ENCODE measurements at regions not wholly inside any gene's neighbourhood (a gene's known extent, or its start where the extent isn't known, plus 50 kb on each side); places are given as distances from the start of the nearest gene placed in this dataset.

- no peak for DNase-seq (ENCODE audit: low read depth)
These were observed 339.6 kb upstream of the KIF2A start for GRCh38 chr5:61966296-61966955.

GRCh38 chr5:61966997-61967396 lies 339.0 kb upstream of the KIF2A start:
- no peak for DNase-seq (ENCODE audit: low read depth)

- DNase-seq (ENCODE audit: low read depth) = no peak
These were observed 338.3 kb upstream of the KIF2A start for GRCh38 chr5:61967681-61968080.

- no peak for DNase-seq (ENCODE audit: low read depth)
These were observed 336.7 kb upstream of the KIF2A start for GRCh38 chr5:61969347-61969746.

GRCh38 chr5:61969755-61970154 lies 336.3 kb upstream of the KIF2A start:
- DNase-seq (ENCODE audit: low read depth) = no peak

- DNase-seq (ENCODE audit: low read depth) = no peak
These were observed 335.8 kb upstream of the KIF2A start for GRCh38 chr5:61970218-61970617.

GRCh38 chr5:61974680-61975079 lies 331.3 kb upstream of the KIF2A start:
- DNase-seq (ENCODE audit: low read depth) = no peak

- no peak for DNase-seq (ENCODE audit: low read depth)
These were observed 324.1 kb upstream of the KIF2A start for GRCh38 chr5:61981886-61982285.

- no peak for DNase-seq (ENCODE audit: low read depth)
These were observed 314.6 kb upstream of the KIF2A start for GRCh38 chr5:61991430-61991829.

- no peak for DNase-seq (ENCODE audit: low read depth)
These were observed 314.1 kb upstream of the KIF2A start for GRCh38 chr5:61991866-61992265.

- no peak for DNase-seq (ENCODE audit: low read depth)
These were observed 312.6 kb upstream of the KIF2A start for GRCh38 chr5:61993295-61993927.

- no peak for DNase-seq (ENCODE audit: low read depth)
These were observed 311.8 kb upstream of the KIF2A start for GRCh38 chr5:61994171-61994570.

- no peak for DNase-seq (ENCODE audit: low read depth)
These were observed 310.5 kb upstream of the KIF2A start for GRCh38 chr5:61995486-61995885.

GRCh38 chr5:61999371-61999770 lies 306.6 kb upstream of the KIF2A start:
- DNase-seq (ENCODE audit: low read depth) = no peak

GRCh38 chr5:62000646-62001045 lies 305.4 kb upstream of the KIF2A start:
- DNase-seq (ENCODE audit: low read depth) = no peak

GRCh38 chr5:62001640-62002039 lies 304.4 kb upstream of the KIF2A start:
- no peak for DNase-seq (ENCODE audit: low read depth)

GRCh38 chr5:62002436-62002835 lies 303.6 kb upstream of the KIF2A start:
- DNase-seq (ENCODE audit: low read depth) = no peak

- no peak for DNase-seq (ENCODE audit: low read depth)
These were observed 300.5 kb upstream of the KIF2A start for GRCh38 chr5:62005551-62005950.

GRCh38 chr5:62007457-62007856 lies 298.5 kb upstream of the KIF2A start:
- no peak for DNase-seq (ENCODE audit: low read depth)

- no peak for DNase-seq (ENCODE audit: low read depth)
These were observed 294.8 kb upstream of the KIF2A start for GRCh38 chr5:62011089-62011664.

GRCh38 chr5:62017092-62017491 lies 288.9 kb upstream of the KIF2A start:
- DNase-seq (ENCODE audit: low read depth) = no peak

GRCh38 chr5:62029303-62029702 lies 276.7 kb upstream of the KIF2A start:
- peak; percentile 14 for DNase-seq (ENCODE audit: low read depth)

- no peak for DNase-seq (ENCODE audit: low read depth)
These were observed 275.7 kb upstream of the KIF2A start for GRCh38 chr5:62030326-62030725.

- DNase-seq (ENCODE audit: low read depth) = no peak
These were observed 268.0 kb upstream of the KIF2A start for GRCh38 chr5:62038024-62038423.

All from non-pigmented ciliary epithelial cell (primary cell).